Hepatocyte (in vitro differentiated cells): ENCODE measurements at regions not wholly inside any gene's neighbourhood (a gene's known extent, or its start where the extent isn't known, plus 50 kb on each side); places are given as distances from the start of the nearest gene placed in this dataset.

Source experiments
- EZH2 ChIP-seq: fragments of 200-600 bp; sonication (generic); IDR thresholded peaks from 2 replicates; pipeline ENCODE4 v1.6.1; 2016; ENCODE audit warnings: antibody characterized with exemption, mild to moderate bottlenecking, borderline replicate concordance
- EZH2phosphoT487 ChIP-seq: fragments of 200-600 bp; sonication (generic); IDR thresholded peaks from one replicate; pipeline ENCODE4 v1.6.1; 2018; ENCODE audit warnings: antibody characterized with exemption, mild to moderate bottlenecking, low read depth, moderate library complexity; ENCODE audit not compliant: unreplicated experiment, severe bottlenecking
- TF ChIP-seq, protein P1 (sequence below): fragments of 200-600 bp; sonication (generic); IDR thresholded peaks from 2 replicates; pipeline ENCODE4 v1.5.1; 2016; ENCODE audit warnings: antibody characterized with exemption, mild to moderate bottlenecking; ENCODE audit not compliant: poor library complexity

DNA sequence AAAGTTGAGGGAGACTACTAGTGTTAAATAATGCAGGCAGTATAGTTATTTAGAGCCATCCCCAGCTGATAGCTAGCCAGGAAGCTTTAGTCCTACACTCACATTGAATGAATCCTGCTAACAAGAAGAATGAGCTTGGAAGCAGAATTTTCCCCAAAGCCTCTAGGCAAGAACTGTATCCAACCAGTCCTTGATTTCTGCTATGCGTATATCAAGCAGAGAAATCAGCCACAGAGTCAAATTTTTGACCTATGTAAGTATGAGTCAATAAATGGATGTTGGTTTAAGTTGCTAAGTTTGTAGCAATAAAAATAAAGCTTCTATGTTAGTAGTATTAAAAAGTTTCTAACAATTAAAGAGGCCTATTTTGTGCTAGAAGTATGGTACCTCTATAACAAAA, 672.1 kb upstream of the CHD1 start:
- TF ChIP-seq EZH2 = no peak
- TF ChIP-seq, protein P1, sequence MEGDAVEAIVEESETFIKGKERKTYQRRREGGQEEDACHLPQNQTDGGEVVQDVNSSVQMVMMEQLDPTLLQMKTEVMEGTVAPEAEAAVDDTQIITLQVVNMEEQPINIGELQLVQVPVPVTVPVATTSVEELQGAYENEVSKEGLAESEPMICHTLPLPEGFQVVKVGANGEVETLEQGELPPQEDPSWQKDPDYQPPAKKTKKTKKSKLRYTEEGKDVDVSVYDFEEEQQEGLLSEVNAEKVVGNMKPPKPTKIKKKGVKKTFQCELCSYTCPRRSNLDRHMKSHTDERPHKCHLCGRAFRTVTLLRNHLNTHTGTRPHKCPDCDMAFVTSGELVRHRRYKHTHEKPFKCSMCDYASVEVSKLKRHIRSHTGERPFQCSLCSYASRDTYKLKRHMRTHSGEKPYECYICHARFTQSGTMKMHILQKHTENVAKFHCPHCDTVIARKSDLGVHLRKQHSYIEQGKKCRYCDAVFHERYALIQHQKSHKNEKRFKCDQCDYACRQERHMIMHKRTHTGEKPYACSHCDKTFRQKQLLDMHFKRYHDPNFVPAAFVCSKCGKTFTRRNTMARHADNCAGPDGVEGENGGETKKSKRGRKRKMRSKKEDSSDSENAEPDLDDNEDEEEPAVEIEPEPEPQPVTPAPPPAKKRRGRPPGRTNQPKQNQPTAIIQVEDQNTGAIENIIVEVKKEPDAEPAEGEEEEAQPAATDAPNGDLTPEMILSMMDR = no peak
- TF ChIP-seq EZH2phosphoT487 = no peak
